Type B pancreatic cell (in vitro differentiated cells): ENCODE measurements at regions not wholly inside any gene's neighbourhood (a gene's known extent, or its start where the extent isn't known, plus 50 kb on each side); places are given as distances from the start of the nearest gene placed in this dataset.

Source experiments
- DNase-seq: peaks from one replicate; pipeline ENCODE4 v3.0.0; 2021; ENCODE audit warnings: mixed read lengths; ENCODE audit not compliant: unreplicated experiment; ENCODE audit errors: extremely low spot score
- H3K27ac Mint-ChIP-seq: 2 replicates; pipeline ENCODE4 v1.8.0; 2021; ENCODE audit warnings: mild to moderate bottlenecking, mixed read lengths
- H3K27me3 Mint-ChIP-seq: 2 replicates; pipeline ENCODE4 v1.8.0; 2021; ENCODE audit warnings: mixed read lengths
- H3K36me3 Mint-ChIP-seq: 2 replicates; pipeline ENCODE4 v1.8.0; 2021; ENCODE audit warnings: mixed read lengths
- H3K4me1 Mint-ChIP-seq: one replicate; pipeline ENCODE4 v1.8.0; 2021; ENCODE audit warnings: mixed read lengths; ENCODE audit not compliant: unreplicated experiment
- H3K4me3 Mint-ChIP-seq: 2 replicates; pipeline ENCODE4 v1.8.0; 2021; ENCODE audit warnings: mild to moderate bottlenecking, mixed read lengths
- H3K9me3 Mint-ChIP-seq: 2 replicates; pipeline ENCODE4 v1.8.0; 2021; ENCODE audit warnings: mixed read lengths
- CTCF ChIP-seq: fragments of 200-600 bp; sonication (generic); conservative IDR thresholded peaks from 2 replicates; pipeline ENCODE4 v1.5.0; 2021; ENCODE audit warnings: antibody characterized with exemption, mild to moderate bottlenecking

GRCh38 chr11:81979448-81979847 lies 754.2 kb downstream of the FAM181B start:
- no peak for TF ChIP-seq CTCF
- Mint-ChIP-seq H3K27ac (no peak overlapping the region), H3K4me1 (no peaks in the 10 kb centered on the region), H3K27me3 (no peaks in the 10 kb centered on the region), H3K36me3 (no peaks in the 10 kb centered on the region), H3K9me3 (peaks cover 5% of the 10 kb centered on the region), H3K4me3 (no peak overlapping the region)
- no peak for DNase-seq

GRCh38 chr11:81975261-81975900 lies 758.3 kb downstream of the FAM181B start:
- Mint-ChIP-seq H3K27ac (no peak overlapping the region), H3K4me1 (peaks cover 4% of the 10 kb centered on the region), H3K4me3 (no peak overlapping the region), H3K36me3 (no peaks in the 10 kb centered on the region), H3K27me3 (no peaks in the 10 kb centered on the region), H3K9me3 (peaks cover 4% of the 10 kb centered on the region)
- no peak for DNase-seq
- TF ChIP-seq CTCF: no peak

GRCh38 chr11:81970886-81971285 lies 762.8 kb downstream of the FAM181B start:
- Mint-ChIP-seq H3K27ac (no peak overlapping the region), H3K27me3 (no peaks in the 10 kb centered on the region)

GRCh38 chr11:81967242-81967641 lies 766.4 kb downstream of the FAM181B start:
- H3K27ac Mint-ChIP-seq: no peak overlapping the region
- no peak for DNase-seq
- TF ChIP-seq CTCF: no peak
- H3K4me3 Mint-ChIP-seq: no peak overlapping the region
- peaks cover 10% of the 10 kb centered on the region for H3K4me1 Mint-ChIP-seq
- no peaks in the 10 kb centered on the region for H3K9me3 Mint-ChIP-seq
- no peaks in the 10 kb centered on the region for H3K36me3 Mint-ChIP-seq
- no peaks in the 10 kb centered on the region for H3K27me3 Mint-ChIP-seq

More at GRCh38 chr11:81970886-81971285, 762.8 kb downstream of the FAM181B start:
- no peaks in the 10 kb centered on the region for H3K36me3 Mint-ChIP-seq
- no peak for TF ChIP-seq CTCF
- H3K9me3 Mint-ChIP-seq: no peaks in the 10 kb centered on the region
- peaks cover 10% of the 10 kb centered on the region for H3K4me1 Mint-ChIP-seq
- no peak for DNase-seq
- H3K4me3 Mint-ChIP-seq: no peak overlapping the region

GRCh38 chr11:81966340-81966739 lies 767.3 kb downstream of the FAM181B start:
- Mint-ChIP-seq H3K4me1 (peaks cover 10% of the 10 kb centered on the region), H3K36me3 (no peaks in the 10 kb centered on the region), H3K27me3 (no peaks in the 10 kb centered on the region), H3K27ac (no peak overlapping the region), H3K4me3 (no peak overlapping the region), H3K9me3 (no peaks in the 10 kb centered on the region)
- DNase-seq: no peak
- no peak for TF ChIP-seq CTCF

- H3K4me3 Mint-ChIP-seq: no peak overlapping the region
- peaks cover 17% of the 10 kb centered on the region for H3K4me1 Mint-ChIP-seq
- H3K9me3 Mint-ChIP-seq: no peaks in the 10 kb centered on the region
- H3K36me3 Mint-ChIP-seq: no peaks in the 10 kb centered on the region
- DNase-seq: no peak
- peak; percentile 59 for TF ChIP-seq CTCF
- H3K27me3 Mint-ChIP-seq: no peaks in the 10 kb centered on the region
- H3K27ac Mint-ChIP-seq: no peak overlapping the region
Observed at GRCh38 chr11:81963018-81963417, 770.6 kb downstream of the FAM181B start.
